HPDE6-E6E7 (cell line): ENCODE measurements at regions not wholly inside any gene's neighbourhood (a gene's known extent, or its start where the extent isn't known, plus 50 kb on each side); places are given as distances from the start of the nearest gene placed in this dataset.
A peak's percentile ranks its signal among the peaks of the same experiment; 100 is the strongest.
"Not testable (repeated sequence)": the region's sequence is repeated elsewhere in the genome, so short reads cannot be mapped to it uniquely, and the experiment has no call there.

Experiments
- DNase-seq: peaks from one replicate; pipeline ENCODE4 v3.0.0; 2011; ENCODE audit warnings: missing footprints; ENCODE audit errors: extremely low spot score

GRCh38 chr2:215746226-215746886 is 267.0 kb downstream of the MREG start:
- no peak for DNase-seq

- no peak for DNase-seq
These were observed 268.0 kb downstream of the MREG start for GRCh38 chr2:215745331-215745730.

DNA sequence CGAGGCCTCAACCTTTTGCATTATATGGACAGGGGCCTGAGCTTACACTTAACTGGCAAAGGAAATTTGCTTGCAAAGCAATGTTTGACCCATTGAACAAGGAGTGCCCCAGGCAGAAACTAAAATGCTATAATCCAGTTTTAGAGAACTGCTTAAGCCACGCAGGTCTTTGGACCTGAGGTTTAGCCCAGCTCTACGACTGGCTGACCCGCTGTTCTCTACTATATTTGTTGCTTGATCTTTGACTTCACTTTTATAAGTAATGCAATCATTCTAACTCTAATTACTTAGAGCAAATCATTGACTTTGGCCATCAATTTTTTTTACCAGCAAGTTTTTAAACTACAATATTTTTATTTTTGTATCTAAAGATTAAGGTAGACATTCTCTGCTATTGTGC is 268.8 kb downstream of the MREG start:
- no peak for DNase-seq

DNA sequence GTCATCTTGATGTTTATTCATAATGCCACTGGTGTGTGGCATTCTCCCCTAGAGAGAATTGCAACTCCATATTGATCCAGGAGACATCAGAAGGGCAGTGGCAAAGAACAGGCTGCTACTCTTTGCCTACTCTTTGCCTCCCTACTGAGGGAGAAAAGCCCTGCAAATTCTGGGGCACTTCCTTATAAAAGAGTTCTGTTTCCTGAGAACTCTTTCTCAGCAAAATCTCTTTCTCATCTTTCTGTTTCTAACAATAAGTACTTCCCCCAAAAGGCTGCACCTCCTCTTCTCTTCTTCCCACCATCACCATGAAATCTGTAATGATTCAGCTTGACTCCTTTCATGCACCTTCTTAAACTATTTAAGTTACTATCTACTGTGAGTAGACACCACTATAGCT is 270.3 kb downstream of the MREG start:
- DNase-seq: no peak

GRCh38 chr2:215742021-215742420 is 271.3 kb downstream of the MREG start:
- DNase-seq: no peak

DNA sequence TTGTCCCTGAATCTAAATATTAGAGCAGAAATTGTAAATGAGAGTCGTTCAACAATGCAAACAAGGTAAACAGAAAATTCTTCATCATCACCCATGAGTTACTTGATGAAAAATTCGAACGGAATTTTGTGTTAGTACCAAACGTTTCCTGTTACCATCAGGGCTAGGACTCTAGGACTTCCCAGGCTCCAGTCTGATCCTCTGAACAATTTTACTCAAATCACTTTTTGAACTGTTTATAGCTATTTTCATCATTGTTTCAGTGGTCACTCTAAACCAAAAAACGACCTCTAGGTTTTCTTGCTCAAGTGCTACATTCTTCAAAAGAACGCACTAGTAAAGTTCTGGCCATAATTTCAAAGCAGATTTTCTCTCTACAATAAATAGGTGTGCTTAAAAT is 273.3 kb downstream of the MREG start:
- no peak for DNase-seq

DNA sequence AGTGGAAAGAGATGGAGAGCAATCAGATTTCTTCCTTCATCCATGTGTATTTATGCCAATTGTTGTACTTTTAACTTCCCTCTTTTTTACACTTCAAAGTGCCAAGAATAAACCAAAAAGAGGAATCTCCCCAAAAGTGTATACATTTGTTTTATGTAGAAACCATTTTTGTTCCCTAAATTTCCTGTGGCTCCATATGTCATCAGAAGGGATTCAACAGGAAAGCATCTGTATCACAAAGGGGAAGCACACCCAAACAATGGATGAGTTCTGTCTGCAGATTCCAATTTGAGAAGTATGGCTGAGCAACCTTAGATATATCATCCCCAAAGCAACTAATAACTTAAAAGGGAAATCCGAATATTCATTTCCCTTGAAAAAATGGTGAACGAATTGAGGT is 275.0 kb downstream of the MREG start:
- no peak for DNase-seq

DNA sequence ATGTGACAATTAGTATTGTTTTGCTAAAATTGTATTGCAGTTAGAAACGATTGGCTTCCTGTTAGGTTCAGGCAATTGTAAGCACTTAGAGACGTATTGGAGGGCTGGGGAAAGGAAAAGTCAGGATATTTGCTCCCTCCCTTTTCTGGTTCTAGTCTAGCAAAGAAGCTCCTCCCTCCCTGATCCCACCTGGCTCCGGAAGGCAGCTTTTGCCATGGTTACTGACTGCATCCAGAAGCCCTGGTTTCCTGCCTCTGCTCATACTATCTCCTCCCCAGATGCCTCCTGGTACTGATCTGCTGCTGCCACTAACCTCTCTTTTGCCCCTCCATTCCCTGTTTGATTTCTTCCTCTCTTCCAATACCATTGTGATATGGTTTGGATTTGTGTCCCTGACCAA is 275.9 kb downstream of the MREG start:
- no peak for DNase-seq

DNA sequence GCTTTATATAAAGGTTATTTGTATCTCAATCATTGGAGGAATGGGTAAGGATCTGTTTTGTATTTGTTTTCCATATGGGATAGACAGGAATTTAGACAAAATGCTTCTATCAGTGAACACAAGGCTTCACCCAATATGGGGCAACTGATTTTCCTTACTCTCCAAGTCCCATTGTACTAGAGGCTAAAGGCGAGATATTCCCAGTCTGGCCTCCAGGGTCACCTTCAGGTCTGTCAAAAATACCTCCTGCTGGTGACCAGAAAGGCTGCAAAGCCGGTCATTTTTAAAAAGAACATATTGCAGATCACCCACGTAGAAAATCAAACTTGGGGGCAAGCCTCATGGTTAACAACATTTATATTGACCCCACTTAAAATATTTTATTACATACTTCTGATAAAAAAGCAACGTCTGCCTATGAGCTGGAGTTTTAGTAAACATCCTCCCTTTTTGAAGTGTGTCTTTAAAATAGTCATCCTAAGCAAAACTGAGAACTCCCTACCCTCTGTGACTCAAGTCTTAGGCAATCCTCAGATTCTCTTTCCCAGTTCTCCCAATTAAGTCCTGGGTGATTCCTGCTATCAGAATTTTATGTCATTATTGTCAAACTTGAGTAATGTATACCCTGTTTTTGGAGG is 276.6 kb downstream of the MREG start:
- DNase-seq: no peak

GRCh38 chr2:215731108-215731658 is 282.2 kb downstream of the MREG start:
- no peak for DNase-seq

- DNase-seq: no peak
These were observed 283.2 kb downstream of the MREG start for GRCh38 chr2:215729985-215730620.

DNA sequence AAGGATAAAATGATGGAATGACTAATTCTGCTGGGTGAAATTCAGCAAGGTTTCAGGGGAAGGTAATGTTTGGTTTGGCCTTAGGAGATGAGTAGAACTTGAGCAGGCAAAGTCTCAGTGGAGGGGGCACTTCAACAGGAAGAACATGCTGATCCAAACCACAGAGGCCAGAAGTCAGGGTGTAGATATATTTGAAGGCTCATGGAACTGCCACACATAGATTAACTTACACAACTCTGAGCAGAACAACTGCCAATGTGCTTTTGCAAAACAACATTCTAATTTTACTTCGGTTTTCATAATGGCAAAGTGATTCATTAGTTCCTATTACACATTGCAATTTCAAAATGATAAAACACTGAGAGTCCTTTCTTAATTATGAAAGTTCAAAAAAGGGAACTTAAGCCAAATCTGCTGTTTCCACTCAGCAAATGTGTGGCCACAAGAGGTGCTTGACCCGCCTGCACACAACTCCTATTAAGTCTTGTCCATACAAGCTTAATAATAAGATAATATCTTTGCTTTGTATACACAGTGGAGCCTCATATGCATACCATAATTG is 284.8 kb downstream of the MREG start:
- peak; percentile 23 for DNase-seq

- DNase-seq: no peak
These were observed 285.5 kb downstream of the MREG start for GRCh38 chr2:215727507-215728503.

- no peak for DNase-seq
These were observed 287.3 kb downstream of the MREG start for GRCh38 chr2:215726070-215726469.

GRCh38 chr2:215724146-215724545 is 288.3 kb upstream of the FN1 start:
- no peak for DNase-seq

GRCh38 chr2:215723631-215724011 is 287.8 kb upstream of the FN1 start:
- no peak for DNase-seq

DNA sequence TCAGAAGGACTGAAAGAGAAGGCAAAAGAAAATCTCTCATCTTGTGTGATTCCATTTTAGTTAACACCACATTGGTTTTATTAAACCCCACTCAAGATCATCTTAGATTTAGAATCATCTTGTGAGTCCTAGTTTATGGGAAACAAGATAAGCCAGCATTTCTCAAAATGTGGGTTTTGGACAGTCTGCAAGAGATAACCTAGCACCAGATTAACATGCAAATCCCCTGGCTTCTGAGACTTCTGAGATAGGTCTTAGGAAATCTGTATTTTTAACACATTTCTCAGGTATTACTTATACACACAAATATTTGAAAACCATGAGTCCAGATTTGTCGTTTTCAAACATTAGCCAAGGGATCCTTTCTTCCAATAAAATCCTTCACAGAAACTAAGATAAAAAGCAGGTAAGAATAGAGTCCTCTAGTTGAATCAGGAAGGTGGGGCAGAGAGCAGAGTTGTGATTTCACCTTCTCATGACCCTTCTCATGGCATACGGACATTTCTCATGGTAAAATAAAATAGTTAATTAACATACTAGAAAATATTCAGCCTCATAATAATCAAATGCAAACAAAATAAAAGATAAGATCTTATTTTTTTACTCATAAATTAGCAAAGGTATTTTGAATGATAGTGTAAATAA is 287.2 kb upstream of the FN1 start:
- no peak for DNase-seq

DNA sequence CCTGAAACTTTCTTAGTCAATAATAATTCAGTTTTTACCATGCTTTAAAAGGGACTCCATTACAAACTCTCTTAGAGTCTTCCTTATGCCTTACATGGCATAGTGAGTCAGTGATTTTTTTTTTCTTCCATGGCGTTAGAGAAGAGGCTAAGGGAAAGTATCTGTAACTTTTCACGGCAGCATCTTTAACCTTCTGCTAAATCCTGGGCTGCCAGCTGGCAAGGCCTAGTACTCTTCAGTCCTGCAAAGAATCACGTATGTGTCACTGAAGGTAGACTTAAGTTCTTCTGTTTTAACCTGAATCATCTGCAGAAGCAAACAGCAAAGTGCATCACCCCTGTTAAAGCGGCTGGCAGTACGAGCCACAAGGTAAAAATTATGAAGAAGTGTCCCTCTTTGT is 286.3 kb upstream of the FN1 start:
- no peak for DNase-seq

GRCh38 chr2:215721515-215721914 is 285.6 kb upstream of the FN1 start:
- DNase-seq: not testable (repeated sequence)

GRCh38 chr2:215718890-215719289 is 283.0 kb upstream of the FN1 start:
- DNase-seq: no peak

DNA sequence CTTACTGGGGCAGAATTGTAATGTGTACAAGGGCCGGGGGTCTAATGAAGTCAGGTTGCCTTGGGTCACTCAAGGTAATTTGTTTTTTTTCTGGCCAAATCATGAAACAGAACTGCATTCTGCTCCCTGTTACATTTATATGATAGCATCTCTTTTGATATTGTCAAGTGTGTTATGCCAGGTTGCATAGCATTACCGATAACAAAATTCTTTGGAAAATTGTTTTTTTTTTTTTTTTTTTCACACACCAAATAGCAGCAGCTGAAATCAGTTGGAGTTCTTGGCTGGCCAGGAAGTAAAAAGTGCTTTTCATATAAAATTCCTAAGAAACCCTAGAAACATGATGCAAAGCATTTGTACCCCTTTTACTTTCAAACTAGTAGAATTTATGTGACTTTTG is 282.6 kb upstream of the FN1 start:
- DNase-seq: no peak
